ENCODE measurements at regions not wholly inside any gene's neighbourhood (a gene's known extent, or its start where the extent isn't known, plus 50 kb on each side); places are given as distances from the start of the nearest gene placed in this dataset.

GRCh38 chr5:28737682-28738081 lies 1699.3 kb upstream of the CDH9 start:
- H2AFZ ChIP-seq (ENCODE audit: low read length): no peak overlapping the region
- H3K27ac ChIP-seq (ENCODE audit: insufficient read depth, low read length): no peak overlapping the region
- no peak overlapping the region for H3K4me3 ChIP-seq (replicated peaks in 1 of 4; ENCODE audit: control extremely low read depth in 1 of 4, insufficient read depth in 1 of 4, low read depth in 3 of 4, low read length in 4 of 4)
- no peaks in the 10 kb centered on the region for H4K20me1 ChIP-seq (ENCODE audit: control insufficient read depth, extremely low read depth, insufficient read depth, low read length)
- H3K4me1 ChIP-seq (ENCODE audit: control insufficient read depth, extremely low read depth, insufficient read depth, low read length): no peaks in the 10 kb centered on the region
- no peak for DNase-seq (ENCODE audit: low read depth in 2 of 2)
- no peak for TF ChIP-seq CTCF (conservative IDR thresholded peaks at IDR 0.05 in 1 of 2, IDR thresholded peaks at IDR 0.05 in 1 of 2; ENCODE audit: low read depth in 1 of 2, low read length in 2 of 2)
- TF ChIP-seq EZH2 (IDR thresholded peaks at IDR 0.05; ENCODE audit: low read length, missing control alignments): no peak
- no peak overlapping the region for H3K4me2 ChIP-seq (ENCODE audit: extremely low read depth, insufficient read depth, low read length)
- no peaks in the 10 kb centered on the region for H3K9me3 ChIP-seq (ENCODE audit: control insufficient read depth, insufficient read depth, low read depth, low read length)
- no peaks in the 10 kb centered on the region for H3K27me3 ChIP-seq (ENCODE audit: control insufficient read depth, insufficient read depth, low read length)
- H3K79me2 ChIP-seq (ENCODE audit: control insufficient read depth, insufficient read depth, low read length): no peaks in the 10 kb centered on the region
- H3K9ac ChIP-seq (ENCODE audit: insufficient read depth, low read length): no peak overlapping the region
- H3K36me3 ChIP-seq (ENCODE audit: control insufficient read depth, insufficient read depth, low read length): no peaks in the 10 kb centered on the region

- DNase-seq (ENCODE audit: low read depth in 2 of 2): no peak
- no peak overlapping the region for H2AFZ ChIP-seq (ENCODE audit: low read length)
- no peaks in the 10 kb centered on the region for H3K36me3 ChIP-seq (ENCODE audit: control insufficient read depth, insufficient read depth, low read length)
- H3K9me3 ChIP-seq (ENCODE audit: control insufficient read depth, insufficient read depth, low read depth, low read length): no peaks in the 10 kb centered on the region
- TF ChIP-seq EZH2 (IDR thresholded peaks at IDR 0.05; ENCODE audit: low read length, missing control alignments) (no peak), CTCF (conservative IDR thresholded peaks at IDR 0.05 in 1 of 2, IDR thresholded peaks at IDR 0.05 in 1 of 2; ENCODE audit: low read depth in 1 of 2, low read length in 2 of 2) (no peak)
- no peak overlapping the region for H3K4me2 ChIP-seq (ENCODE audit: extremely low read depth, insufficient read depth, low read length)
- no peaks in the 10 kb centered on the region for H4K20me1 ChIP-seq (ENCODE audit: control insufficient read depth, extremely low read depth, insufficient read depth, low read length)
- no peak overlapping the region for H3K4me3 ChIP-seq (replicated peaks in 1 of 4; ENCODE audit: control extremely low read depth in 1 of 4, insufficient read depth in 1 of 4, low read depth in 3 of 4, low read length in 4 of 4)
- H3K27ac ChIP-seq (ENCODE audit: insufficient read depth, low read length): no peak overlapping the region
- no peaks in the 10 kb centered on the region for H3K27me3 ChIP-seq (ENCODE audit: control insufficient read depth, insufficient read depth, low read length)
- H3K9ac ChIP-seq (ENCODE audit: insufficient read depth, low read length): no peak overlapping the region
- H3K79me2 ChIP-seq (ENCODE audit: control insufficient read depth, insufficient read depth, low read length): no peaks in the 10 kb centered on the region
- H3K4me1 ChIP-seq (ENCODE audit: control insufficient read depth, extremely low read depth, insufficient read depth, low read length): no peaks in the 10 kb centered on the region
Measured at GRCh38 chr5:28737222-28737621, 1698.8 kb upstream of the CDH9 start.

GRCh38 chr5:28734396-28734795 lies 1696.0 kb upstream of the CDH9 start:
- DNase-seq (ENCODE audit: low read depth in 2 of 2): peak in 1 of 2 donors; percentile 29
- H3K9me3 ChIP-seq (ENCODE audit: control insufficient read depth, insufficient read depth, low read depth, low read length): no peaks in the 10 kb centered on the region
- TF ChIP-seq EZH2 (IDR thresholded peaks at IDR 0.05; ENCODE audit: low read length, missing control alignments) (no peak), CTCF (conservative IDR thresholded peaks at IDR 0.05 in 1 of 2, IDR thresholded peaks at IDR 0.05 in 1 of 2; ENCODE audit: low read depth in 1 of 2, low read length in 2 of 2) (no peak)
- H4K20me1 ChIP-seq (ENCODE audit: control insufficient read depth, extremely low read depth, insufficient read depth, low read length): no peaks in the 10 kb centered on the region
- H3K4me2 ChIP-seq (ENCODE audit: extremely low read depth, insufficient read depth, low read length): no peak overlapping the region
- no peak overlapping the region for H3K4me3 ChIP-seq (replicated peaks in 1 of 4; ENCODE audit: control extremely low read depth in 1 of 4, insufficient read depth in 1 of 4, low read depth in 3 of 4, low read length in 4 of 4)
- no peak overlapping the region for H3K9ac ChIP-seq (ENCODE audit: insufficient read depth, low read length)
- no peak overlapping the region for H3K27ac ChIP-seq (ENCODE audit: insufficient read depth, low read length)
- H3K36me3 ChIP-seq (ENCODE audit: control insufficient read depth, insufficient read depth, low read length): no peaks in the 10 kb centered on the region
- no peaks in the 10 kb centered on the region for H3K27me3 ChIP-seq (ENCODE audit: control insufficient read depth, insufficient read depth, low read length)
- no peaks in the 10 kb centered on the region for H3K79me2 ChIP-seq (ENCODE audit: control insufficient read depth, insufficient read depth, low read length)
- H3K4me1 ChIP-seq (ENCODE audit: control insufficient read depth, extremely low read depth, insufficient read depth, low read length): no peaks in the 10 kb centered on the region
- no peak overlapping the region for H2AFZ ChIP-seq (ENCODE audit: low read length)

Measured in fibroblast of lung (primary cell).